ENCODE measurements at regions not wholly inside any gene's neighbourhood (a gene's known extent, or its start where the extent isn't known, plus 50 kb on each side); places are given as distances from the start of the nearest gene placed in this dataset.
"Not testable (repeated sequence)": the region's sequence is repeated elsewhere in the genome, so short reads cannot be mapped to it uniquely, and the experiment has no call there.

DNA sequence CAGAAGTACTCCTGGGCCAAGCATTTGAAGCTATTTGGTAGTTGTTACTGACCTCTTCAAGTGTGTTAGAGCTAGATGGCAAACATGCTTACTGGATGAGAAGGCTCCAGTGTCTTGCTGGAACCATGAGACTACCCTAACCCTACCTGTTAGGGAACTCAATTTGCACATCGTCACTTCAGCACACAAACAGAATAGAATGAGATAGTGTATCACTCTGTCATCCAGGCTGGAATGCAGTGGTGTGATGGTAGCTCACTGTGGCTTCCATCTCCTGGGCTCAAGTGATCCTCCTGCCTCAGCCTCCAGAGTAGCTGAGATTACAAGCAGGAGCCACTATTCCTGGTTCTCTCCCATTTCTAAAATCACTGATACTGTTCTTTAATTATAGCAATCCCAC, 417.0 kb upstream of the ATXN7L3B start:
- DNase-seq (ENCODE audit: low spot score) = no peak

DNA sequence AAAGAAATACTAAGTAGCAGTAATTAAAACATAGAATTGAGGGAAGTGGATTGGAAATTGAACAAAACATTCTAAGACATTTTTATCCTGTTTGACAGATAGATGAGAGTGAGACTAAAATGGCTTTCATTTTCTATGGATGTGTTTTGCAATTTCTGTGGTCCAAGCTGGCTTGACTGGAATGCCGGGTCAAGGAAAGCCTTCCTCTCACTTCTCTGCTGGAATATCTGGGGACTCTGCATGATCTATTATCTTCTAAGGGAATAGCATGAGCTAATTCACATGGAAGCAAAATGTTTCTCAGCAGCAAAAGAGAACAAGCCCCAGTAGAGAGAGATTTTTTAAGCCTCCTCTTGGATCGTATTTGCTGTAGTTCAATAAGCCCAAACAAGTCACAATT, 407.9 kb upstream of the ATXN7L3B start:
- DNase-seq (ENCODE audit: low spot score) = no peak

DNA sequence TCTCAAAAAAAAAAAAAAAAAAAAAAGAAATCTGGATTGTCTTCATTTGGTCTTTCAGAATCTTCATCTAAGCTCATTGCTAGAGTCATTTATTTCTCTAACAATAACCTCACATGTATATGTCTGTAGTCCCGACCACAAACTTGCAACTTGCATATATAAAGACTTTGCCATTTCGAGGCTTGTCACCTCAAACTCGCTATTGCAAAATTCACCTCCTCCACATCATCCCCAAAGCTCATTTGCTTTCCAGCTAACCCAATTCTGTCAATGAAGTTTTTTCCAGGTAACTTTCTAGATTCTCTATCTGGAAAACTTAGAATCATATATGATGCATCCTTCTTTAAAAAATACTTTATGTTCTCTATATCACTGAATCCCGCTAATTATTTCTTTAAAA, 393.2 kb upstream of the ATXN7L3B start:
- no peak for DNase-seq (ENCODE audit: low spot score)

DNA sequence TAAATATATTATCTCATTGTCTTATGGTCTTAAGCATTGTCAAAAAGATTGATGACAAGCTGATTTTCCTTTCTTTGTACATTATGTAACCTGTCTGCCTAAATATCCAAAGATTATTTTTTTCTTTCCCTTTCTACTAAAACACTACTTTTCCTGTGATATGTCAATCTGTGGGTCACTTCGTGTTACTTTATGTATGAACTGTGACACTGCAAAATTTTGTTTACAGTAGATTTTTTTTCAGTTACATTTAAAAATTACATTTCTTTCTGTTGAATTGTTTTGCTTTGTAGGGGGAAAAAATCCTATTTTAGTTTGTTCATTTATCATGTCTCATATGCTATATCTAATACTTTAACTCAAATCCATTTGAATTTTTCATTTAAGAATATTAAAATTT, 392.3 kb upstream of the ATXN7L3B start:
- no peak for DNase-seq (ENCODE audit: low spot score)

DNA sequence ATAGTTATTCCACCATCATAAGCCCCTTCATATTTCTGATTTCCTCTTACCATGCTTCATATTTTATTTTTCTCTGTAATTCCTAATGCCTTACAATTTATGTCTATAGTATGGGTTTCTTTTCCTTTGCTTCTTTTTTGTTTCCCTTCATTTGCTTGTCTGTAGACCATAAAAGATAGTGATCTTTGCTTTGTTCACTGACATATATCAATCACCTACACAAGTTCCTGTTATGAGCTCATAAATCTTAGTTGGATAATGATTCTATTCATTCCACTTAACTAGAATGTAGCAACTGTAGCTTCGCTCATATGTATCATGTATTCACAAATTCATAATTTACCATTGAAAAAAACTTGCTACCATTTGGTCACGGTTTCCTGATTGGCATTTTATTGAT, 388.8 kb upstream of the ATXN7L3B start:
- no peak for DNase-seq (ENCODE audit: low spot score)

DNA sequence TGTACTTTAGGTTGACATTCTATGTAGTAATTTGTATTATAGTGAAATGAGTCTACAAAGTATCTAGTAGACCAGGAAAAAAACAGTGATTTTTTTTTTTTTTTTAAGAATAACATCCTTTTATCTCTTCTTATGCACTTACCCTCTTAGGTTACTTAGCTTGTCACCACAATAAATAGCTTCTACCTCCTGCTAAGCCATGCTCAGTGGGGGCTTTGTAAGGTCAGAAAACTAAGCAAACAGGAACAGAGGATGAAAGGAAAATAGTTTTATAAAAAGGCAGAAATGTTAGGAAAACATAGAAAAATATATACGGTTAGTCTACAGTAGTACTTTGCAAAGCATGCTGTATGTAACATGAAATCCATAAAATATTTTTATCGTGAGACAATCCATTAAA, 385.3 kb upstream of the ATXN7L3B start:
- DNase-seq (ENCODE audit: low spot score) = no peak

DNA sequence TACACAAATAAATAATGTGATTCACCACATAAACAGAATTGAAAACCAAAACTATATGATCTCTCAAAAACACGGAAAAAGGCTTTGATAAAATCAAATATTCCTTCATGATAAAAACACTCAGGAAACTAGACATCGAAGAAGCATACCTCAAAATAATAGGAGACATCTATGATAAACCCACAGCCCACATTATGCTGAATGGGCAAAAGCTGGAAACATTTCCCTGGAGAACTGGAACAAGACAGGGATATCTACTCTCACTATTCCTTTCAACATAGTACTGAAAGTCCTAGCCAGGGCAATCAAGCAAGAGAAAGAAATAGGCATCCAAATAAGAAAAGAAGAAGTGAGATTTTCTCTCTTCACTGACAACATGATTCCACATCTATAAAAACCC, 371.5 kb upstream of the ATXN7L3B start:
- no peak for DNase-seq (ENCODE audit: low spot score)

DNA sequence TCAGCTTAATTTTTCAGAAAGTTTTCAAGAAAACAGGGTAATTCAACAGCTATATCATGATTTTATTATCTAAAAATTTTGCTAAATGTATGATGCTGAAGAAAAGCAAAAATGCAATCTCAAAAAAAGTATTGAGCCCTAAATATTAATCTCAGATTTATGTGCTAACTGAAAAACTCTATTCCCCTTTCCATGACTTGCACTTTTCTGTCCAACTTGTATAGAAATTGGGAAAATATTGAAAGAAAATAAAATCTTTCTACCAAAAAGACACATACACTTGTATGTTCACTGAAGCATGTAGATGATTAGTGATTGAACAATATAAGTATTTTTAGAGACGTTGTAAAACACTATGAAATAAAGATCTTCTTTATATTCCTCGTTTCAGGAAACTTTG, 368.0 kb upstream of the ATXN7L3B start:
- DNase-seq (ENCODE audit: low spot score) = no peak

DNA sequence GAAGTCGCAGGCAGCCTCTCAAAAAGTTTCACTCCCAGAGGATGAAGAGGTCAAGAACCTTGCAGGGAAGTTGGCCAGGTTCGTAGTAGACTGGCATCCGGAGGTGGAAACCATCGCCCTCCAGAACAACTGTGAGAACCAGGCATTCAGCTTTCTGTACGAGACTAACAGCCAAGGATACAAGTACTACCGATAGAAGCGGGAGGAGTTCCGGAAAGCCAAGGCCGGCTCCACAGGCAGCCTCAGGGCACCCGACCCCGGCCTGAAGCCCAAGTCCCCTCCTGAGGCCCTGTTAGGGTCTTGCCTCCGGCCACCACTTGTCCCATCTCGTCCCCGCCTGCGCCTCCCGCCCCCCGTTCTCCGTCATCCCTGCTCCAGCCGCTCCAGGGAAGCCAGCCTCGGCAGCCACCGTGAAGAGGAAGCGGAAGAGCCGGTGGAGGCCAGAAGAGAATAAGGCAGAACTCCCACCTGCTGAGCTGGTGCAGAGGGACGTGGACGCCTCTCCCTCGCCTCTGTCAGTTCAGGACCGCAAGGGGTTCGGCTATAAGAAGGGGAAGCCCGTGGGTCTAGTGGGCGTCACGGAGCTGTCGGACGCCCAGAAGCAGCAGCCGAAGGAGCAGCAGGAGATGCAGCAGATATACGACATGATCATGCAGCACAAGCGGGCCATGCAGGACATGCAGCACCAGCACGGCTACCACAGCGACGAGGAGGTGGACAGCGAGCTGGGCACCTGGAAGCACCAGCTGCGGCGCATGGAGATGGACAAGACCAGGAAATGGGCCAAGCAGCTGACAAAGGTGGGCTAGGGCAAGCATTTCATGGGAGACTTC, 366.8 kb upstream of the ATXN7L3B start:
- DNase-seq (ENCODE audit: low spot score) = no peak

DNA sequence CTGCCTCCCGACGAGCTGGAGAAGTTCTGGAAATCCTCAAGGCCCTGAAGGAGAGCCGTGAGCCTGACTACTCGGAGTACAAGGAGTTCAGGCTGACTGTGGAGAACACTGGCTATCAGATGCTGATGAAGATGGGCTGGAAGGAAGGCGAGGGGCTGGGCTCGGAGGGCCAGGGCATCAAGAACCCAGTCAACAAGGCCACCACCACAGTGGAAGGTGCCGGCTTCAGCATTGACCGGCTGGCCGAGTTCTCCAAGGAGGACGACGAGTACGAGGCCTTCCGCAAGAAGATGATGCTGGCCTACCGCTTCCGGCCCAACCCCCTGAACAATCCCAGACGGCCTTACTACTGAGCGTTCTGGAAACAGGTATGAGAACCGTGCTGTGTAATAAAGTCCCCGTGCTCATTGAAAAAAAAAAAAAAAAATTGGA, 366.1 kb upstream of the ATXN7L3B start:
- no peak for DNase-seq (ENCODE audit: low spot score)

DNA sequence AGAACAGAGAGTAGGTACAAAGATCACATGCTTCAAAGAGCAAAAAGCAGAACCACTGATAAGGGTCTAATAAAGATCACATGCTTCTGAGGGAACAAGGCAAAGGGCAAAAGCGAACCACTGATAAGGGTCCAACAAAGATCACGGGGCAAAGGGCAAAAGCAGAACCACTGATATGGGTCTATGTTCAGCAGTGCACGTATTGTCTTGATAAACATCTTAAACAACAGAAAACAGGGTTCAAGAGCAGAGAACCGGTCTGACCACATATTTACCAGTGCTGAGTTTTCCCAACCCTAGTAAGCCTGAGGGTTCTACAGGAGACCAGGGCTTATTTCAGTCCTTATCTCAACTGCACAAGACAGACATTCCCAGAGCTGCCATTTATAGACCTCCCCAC, 362.7 kb upstream of the ATXN7L3B start:
- DNase-seq (ENCODE audit: low spot score) = not testable (repeated sequence)

DNA sequence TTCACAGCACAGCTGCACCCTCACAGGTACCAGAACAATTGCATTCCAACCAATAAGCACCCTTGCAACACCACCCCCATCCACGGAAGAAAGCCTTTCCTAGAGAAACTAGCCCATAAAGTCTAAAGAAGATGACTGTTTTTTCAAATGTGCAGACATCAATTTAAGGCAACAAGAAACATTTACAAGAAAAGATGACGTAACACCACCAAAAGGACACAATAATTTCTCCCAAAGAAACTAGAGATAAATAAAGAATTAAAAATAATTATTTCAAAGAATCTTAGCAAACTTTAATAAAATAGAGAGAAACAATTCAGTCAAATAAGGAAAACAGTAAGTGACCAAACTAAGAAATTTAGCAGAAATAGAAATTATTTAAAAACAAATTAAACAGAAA, 352.3 kb upstream of the ATXN7L3B start:
- no peak for DNase-seq (ENCODE audit: low spot score)

DNA sequence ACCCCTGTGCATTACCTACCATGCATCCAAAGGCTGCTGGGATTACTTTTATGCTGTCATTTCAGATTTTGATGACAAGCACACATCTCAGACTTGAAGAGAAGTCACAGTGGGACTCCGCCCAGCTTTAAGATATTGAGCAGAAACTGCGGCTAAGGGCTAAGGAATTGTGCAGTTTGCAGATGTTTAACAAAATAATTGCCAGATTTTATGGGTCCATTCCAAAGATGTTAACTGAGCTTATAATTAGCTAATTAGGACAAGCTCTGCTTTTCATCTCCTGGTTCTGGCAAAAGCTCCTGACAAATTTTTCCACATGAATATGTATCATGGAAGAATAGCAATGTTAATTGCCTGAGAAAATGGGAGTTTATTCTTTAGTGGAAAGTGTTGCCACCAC, 344.4 kb upstream of the ATXN7L3B start:
- no peak for DNase-seq (ENCODE audit: low spot score)

DNA sequence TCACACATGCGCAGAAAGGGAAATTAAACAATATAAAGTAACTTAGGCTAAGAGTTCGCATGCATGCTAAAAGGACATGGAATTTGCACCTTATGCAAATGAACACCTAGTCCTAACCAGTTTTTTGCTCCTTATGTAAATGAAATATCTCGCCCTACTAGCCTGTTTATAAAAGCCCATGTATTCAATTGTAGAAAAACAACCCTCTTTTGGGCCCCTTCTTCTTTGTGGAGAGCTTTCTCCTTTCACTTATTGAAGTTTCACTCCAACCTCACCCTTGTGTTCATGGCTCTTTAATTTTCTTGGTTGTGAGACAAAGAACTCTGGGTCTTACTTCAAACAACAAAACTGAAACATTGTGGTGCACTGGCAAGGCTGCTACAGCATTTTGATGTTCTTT, 333.4 kb upstream of the ATXN7L3B start:
- DNase-seq (ENCODE audit: low spot score) = no peak

DNA sequence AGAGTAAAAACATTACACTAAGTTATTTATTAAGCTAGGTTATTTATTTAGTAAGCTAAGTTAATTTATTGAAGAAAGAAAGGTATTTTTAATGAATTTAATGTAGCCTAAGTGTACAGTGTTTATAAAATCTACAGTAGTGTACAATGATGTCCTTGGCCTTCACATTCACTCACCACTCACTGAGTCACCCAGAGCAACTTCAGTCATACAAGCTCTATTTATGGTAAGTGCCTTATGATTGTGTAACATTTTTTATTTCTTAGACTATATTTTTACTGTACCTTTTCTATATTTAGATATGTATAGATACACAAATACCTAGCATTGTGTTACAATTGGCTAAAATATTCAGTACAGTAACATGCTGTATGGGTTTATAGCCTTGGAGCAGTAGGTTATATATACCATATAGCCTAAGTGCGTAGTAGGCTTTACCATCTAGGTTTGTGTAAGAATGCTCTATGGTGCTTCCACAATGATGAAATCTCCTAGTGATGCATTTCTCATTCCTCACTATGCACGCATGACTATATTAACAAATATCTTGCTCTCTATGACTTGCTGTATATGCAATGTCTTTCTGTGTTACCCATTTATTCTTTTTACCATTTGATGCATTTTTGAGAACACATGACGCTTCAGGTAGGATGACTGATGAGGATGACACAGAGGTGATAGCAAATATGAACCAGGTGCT, 309.6 kb upstream of the ATXN7L3B start:
- DNase-seq (ENCODE audit: low spot score) = no peak

DNA sequence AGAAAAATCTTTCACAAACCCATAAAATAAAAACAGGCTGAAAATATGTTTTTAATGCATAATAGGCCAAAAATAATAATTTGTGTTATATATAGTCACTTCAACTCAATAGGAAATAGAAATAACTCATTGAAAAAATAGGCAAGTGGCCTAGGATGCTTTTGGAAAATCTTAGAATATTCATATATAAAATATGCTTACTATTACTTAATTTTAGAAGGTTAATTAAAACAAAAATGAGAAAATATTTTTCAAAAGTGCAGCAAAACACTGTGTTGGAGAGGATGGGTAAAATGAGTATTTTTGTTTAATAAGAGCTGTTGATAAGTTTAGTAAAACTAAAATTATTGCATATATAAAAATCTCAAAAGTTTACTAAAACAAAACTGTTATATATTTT, 308.0 kb upstream of the ATXN7L3B start:
- DNase-seq (ENCODE audit: low spot score) = no peak

DNA sequence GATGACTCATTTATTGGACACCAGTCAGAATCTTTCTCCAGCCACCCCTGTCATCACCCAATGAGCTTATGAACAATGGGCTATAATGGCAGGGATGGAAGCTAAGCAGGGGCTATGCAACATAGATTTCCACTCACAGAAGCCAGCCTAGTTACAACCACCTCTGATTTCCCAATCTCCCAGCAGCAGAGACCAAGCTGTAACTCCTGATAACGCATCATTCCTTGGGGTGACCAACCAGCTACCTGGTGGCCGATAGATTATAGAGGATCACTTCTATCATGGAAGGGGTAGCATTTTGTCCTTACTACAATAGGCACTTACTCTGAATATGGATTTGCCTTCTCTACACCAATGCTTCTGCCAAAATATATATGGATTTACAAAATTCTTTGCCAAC, 302.3 kb upstream of the ATXN7L3B start:
- DNase-seq (ENCODE audit: low spot score) = no peak

DNA sequence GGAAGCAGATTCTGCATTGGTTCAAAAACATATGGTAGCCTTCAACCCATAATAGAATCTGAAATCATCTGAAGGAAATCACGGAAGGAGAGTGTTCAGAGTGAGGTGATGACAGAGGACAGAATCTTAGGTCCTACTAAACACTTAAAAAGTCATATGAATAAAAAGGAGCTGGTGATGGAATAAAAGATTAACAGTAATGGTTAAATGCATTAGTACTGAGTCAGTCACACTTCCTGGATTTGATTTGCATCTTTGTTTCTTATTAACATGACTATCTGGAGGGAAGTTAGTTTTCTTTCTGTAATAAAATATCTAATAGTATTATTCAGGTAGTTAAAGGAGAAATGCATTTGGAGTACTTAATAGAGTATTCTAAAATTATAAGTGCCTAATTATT, 296.3 kb upstream of the ATXN7L3B start:
- no peak for DNase-seq (ENCODE audit: low spot score)

DNA sequence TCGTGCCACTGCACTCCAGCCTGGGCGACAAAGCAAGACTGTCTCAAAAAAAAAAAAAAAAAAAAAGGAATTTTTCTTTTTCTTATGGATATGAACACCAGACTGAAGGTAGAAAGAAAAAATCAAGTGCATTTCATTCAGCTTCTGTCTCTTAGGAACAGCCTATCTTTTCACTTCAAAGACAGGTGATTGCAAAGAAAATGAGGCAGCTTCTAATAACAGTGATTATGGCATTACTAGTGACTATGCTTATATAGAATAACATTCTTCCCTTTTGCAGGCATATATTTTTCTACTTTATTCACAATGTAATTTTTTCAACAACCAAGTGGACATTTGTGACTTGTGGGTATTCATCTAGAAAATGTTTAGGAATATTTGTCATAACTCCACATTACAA, 295.5 kb upstream of the ATXN7L3B start:
- DNase-seq (ENCODE audit: low spot score) = no peak

DNA sequence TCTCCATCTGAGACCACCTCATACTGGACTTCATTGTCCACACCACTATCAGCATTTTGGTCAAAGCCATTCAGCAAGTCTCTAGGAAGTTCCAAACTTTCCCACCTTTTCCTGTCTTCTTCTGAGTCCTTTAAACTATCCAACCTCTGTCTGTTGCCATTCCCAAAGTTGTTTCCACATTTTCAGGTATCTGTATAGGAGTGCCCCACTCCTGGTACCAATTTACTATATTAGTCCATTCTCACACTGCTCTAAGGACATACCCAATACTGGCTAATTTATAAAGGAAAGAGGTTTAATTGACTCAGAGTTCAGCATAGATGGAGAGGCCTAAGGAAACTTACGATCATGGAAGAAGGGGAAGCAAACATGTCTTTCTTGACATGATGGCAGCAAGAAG, 292.2 kb upstream of the ATXN7L3B start:
- no peak for DNase-seq (ENCODE audit: low spot score)

DNA sequence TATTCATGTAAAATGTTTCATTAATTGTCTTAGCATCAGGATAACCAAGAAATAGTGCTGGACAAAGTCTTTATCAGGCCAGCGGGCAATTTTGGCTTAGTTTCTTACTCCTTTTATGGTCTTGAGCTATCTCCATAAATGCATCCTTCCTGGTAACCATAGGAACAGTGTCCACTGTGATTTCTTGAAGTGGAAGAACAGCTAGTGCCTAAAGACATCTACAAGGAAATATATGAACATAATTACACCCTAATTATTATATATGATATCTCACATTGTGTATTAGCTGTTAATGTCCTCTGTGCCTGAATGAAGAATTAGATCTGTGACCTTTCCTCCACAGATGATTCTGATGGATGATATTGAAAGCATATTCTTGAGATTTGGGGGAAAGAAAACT, 286.7 kb upstream of the ATXN7L3B start:
- DNase-seq (ENCODE audit: low spot score) = no peak

DNA sequence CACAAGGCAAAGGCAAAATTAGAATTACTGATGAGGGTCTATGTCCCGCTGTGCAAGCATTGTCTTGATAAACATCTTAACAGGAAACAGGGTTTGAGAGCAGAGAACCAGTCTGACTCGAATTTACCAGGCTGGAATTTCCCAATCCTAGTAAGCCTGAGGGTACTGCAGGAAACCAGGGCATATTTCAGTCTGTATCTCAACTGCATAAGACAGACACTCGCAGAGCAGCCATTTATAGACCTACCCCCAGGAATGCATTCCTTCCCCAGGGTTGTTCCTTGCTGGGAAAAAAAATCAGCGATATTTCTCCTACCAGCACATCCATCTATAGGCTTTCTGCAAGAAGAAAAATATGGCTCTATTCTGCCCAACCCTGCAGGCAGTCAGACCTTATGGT, 283.8 kb upstream of the ATXN7L3B start:
- DNase-seq (ENCODE audit: low spot score) = not testable (repeated sequence)

DNA sequence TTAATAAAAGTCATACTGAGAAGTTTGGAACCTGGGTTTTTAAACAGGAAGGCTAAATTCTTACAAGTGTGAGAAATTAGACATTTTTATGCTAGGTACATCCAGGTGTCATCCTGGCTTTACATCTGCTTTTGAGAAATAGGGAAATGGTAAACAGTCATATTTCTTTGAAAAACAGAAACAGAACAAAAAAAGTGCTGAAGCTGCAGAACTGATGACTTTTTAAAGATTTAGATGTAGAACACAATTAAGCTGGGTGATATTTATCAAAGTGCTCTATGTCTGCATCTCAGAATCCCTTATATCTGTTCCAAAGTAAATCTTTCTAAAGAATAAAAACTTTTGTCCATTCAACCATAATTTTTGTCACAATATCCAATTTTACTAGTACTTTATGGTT, 282.9 kb upstream of the ATXN7L3B start:
- DNase-seq (ENCODE audit: low spot score) = no peak

DNA sequence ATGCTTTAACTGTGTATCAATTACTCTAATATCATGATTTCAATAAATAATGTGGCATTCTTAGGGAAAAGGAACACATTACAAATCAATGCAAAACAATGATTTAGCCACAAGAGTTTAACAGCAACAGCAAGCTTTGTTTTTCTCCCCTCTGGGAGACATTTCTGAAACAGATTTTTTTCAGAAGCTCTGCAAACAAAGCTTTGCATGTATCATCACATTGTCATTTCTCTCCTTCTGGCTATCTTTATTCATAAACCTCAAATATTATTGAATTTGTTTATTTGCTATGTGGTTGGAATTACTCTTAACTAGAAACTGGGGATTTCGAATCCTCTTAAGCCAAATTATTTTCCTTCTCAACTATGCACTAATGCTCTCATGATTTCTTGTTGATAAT, 278.4 kb upstream of the ATXN7L3B start:
- DNase-seq (ENCODE audit: low spot score) = no peak
